ENCODE measurements at regions not wholly inside any gene's neighbourhood (a gene's known extent, or its start where the extent isn't known, plus 50 kb on each side); places are given as distances from the start of the nearest gene placed in this dataset.

DNA sequence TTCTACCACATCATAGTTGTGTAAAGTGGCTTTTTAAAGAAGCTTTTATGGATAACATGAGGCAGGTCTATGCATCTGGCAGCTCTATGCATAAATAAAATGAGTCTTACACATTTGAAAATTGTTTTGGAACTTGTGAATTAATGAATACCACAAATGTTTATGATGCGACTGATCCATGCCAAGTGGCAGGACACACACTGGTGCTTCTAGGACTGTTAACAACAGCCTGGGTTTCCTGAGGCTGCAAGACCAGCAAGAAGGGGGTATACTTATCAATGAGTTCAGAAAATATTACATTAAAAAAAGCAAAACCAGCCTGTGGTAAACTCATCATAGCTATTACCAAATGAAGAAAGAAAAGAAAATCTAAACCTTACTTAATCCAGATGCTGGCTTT, 212.9 kb upstream of the PDE10A start:
- no peaks in the 10 kb centered on the region for H3K36me3 ChIP-seq (ENCODE audit: control insufficient read depth in 4 of 4, insufficient read depth in 4 of 4, low read length in 4 of 4)
- H3K9me3 ChIP-seq (ENCODE audit: control insufficient read depth in 4 of 4, insufficient read depth in 3 of 4, low read length in 3 of 4): peaks cover 0 to 2% (median 0%) of the 10 kb centered on the region in 4 donors
- 75 to 87% methylated on average over 1 of the region's 1 CpG for WGBS, 2 donors
- H3K27ac ChIP-seq (ENCODE audit: low read depth in 1 of 2, low read length in 1 of 2): no peak overlapping the region
- ATAC-seq (ENCODE audit: insufficient read depth, low FRiP score): no peak
- H3K4me1 ChIP-seq (ENCODE audit: control insufficient read depth in 5 of 5, insufficient read depth in 5 of 5, low read length in 5 of 5): peaks cover 0 to 13% (median 6%) of the 10 kb centered on the region in 5 donors
- TF ChIP-seq, protein P1, sequence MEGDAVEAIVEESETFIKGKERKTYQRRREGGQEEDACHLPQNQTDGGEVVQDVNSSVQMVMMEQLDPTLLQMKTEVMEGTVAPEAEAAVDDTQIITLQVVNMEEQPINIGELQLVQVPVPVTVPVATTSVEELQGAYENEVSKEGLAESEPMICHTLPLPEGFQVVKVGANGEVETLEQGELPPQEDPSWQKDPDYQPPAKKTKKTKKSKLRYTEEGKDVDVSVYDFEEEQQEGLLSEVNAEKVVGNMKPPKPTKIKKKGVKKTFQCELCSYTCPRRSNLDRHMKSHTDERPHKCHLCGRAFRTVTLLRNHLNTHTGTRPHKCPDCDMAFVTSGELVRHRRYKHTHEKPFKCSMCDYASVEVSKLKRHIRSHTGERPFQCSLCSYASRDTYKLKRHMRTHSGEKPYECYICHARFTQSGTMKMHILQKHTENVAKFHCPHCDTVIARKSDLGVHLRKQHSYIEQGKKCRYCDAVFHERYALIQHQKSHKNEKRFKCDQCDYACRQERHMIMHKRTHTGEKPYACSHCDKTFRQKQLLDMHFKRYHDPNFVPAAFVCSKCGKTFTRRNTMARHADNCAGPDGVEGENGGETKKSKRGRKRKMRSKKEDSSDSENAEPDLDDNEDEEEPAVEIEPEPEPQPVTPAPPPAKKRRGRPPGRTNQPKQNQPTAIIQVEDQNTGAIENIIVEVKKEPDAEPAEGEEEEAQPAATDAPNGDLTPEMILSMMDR (IDR thresholded peaks at IDR 0.05; ENCODE audit: control extremely low read depth, extremely low read depth): no peak
- peaks cover 0 to 34% (median 17%) of the 10 kb centered on the region in 3 donors for H3K27me3 ChIP-seq (ENCODE audit: control insufficient read depth in 3 of 3, insufficient read depth in 3 of 3, low read length in 2 of 3)
- DNase-seq: peak in 1 of 3 donors; percentile 3
- no peak overlapping the region for H3K4me3 ChIP-seq
- H3K9ac ChIP-seq (ENCODE audit: insufficient read depth in 1 of 2, low read length in 2 of 2): no peak overlapping the region

DNA sequence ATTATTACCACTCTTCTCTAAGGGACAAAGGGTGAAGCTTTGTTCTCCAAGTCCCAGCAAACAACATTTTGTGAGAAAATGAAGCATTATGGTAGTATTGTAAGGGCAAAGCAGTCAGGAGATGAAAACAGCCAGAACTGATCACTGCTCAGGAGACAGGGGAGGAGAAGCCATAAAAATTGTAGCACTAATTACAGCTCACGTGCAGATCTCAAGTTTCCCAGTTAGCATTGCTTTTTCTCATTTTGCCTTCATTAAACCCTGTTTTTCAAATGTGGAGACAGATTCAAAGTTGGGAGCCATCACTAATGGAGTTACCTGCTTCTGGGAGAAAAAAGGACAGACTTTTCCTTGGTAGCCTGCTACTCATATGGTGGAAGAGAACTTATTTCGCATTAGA, 210.9 kb upstream of the PDE10A start:
- H3K9me3 ChIP-seq (ENCODE audit: control insufficient read depth in 4 of 4, insufficient read depth in 3 of 4, low read length in 3 of 4): peaks cover 0 to 8% (median 5%) of the 10 kb centered on the region in 4 donors
- no peak overlapping the region for H3K4me3 ChIP-seq
- no peak for ATAC-seq (ENCODE audit: insufficient read depth, low FRiP score)
- H3K27ac ChIP-seq (ENCODE audit: low read depth in 1 of 2, low read length in 1 of 2): no peak overlapping the region
- no peak for DNase-seq
- H3K4me1 ChIP-seq (ENCODE audit: control insufficient read depth in 5 of 5, insufficient read depth in 5 of 5, low read length in 5 of 5): peaks cover 0 to 10% (median 6%) of the 10 kb centered on the region in 5 donors
- 78% methylated on average over 2 of the region's 2 CpGs for WGBS, 2 donors
- H3K27me3 ChIP-seq (ENCODE audit: control insufficient read depth in 3 of 3, insufficient read depth in 3 of 3, low read length in 2 of 3): peaks cover 0 to 34% (median 17%) of the 10 kb centered on the region in 3 donors
- TF ChIP-seq, protein P1 (IDR thresholded peaks at IDR 0.05; ENCODE audit: control extremely low read depth, extremely low read depth): no peak
- no peak overlapping the region for H3K9ac ChIP-seq (ENCODE audit: insufficient read depth in 1 of 2, low read length in 2 of 2)
- no peaks in the 10 kb centered on the region for H3K36me3 ChIP-seq (ENCODE audit: control insufficient read depth in 4 of 4, insufficient read depth in 4 of 4, low read length in 4 of 4)

DNA sequence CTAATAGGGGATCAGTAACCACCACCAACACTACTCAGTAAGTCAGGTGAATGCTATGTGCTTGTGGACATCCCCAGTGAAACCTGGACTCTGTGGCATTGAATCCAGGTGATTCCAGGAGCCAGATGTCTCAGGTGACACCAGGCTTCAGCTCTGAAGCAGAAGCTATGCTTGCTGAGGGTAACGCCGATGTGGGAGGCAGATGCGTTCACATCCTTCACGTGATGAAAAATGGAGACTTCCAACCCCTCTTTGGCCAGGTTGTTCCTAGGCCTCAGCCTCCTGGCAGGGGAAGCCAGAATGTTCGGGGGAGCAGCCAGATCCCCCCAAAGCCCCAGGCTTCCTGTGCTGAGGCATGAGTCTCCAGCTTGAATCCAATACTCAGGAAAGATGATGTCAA, 209.8 kb upstream of the PDE10A start:
- ATAC-seq (ENCODE audit: insufficient read depth, low FRiP score) (no peak), DNase-seq (no peak)
- H3K9ac ChIP-seq (ENCODE audit: insufficient read depth in 1 of 2, low read length in 2 of 2): no peak overlapping the region
- peaks cover 0 to 8% (median 4%) of the 10 kb centered on the region in 4 donors for H3K9me3 ChIP-seq (ENCODE audit: control insufficient read depth in 4 of 4, insufficient read depth in 3 of 4, low read length in 3 of 4)
- no peak overlapping the region for H3K4me3 ChIP-seq
- peaks cover 0 to 27% (median 11%) of the 10 kb centered on the region in 3 donors for H3K27me3 ChIP-seq (ENCODE audit: control insufficient read depth in 3 of 3, insufficient read depth in 3 of 3, low read length in 2 of 3)
- TF ChIP-seq, protein P1 (IDR thresholded peaks at IDR 0.05; ENCODE audit: control extremely low read depth, extremely low read depth): no peak
- no peaks in the 10 kb centered on the region for H3K36me3 ChIP-seq (ENCODE audit: control insufficient read depth in 4 of 4, insufficient read depth in 4 of 4, low read length in 4 of 4)
- peaks cover 0 to 10% (median 6%) of the 10 kb centered on the region in 5 donors for H3K4me1 ChIP-seq (ENCODE audit: control insufficient read depth in 5 of 5, insufficient read depth in 5 of 5, low read length in 5 of 5)
- WGBS, 2 donors: 84 to 89% methylated on average over 5 of the region's 5 CpGs
- H3K27ac ChIP-seq (ENCODE audit: low read depth in 1 of 2, low read length in 1 of 2): no peak overlapping the region

DNA sequence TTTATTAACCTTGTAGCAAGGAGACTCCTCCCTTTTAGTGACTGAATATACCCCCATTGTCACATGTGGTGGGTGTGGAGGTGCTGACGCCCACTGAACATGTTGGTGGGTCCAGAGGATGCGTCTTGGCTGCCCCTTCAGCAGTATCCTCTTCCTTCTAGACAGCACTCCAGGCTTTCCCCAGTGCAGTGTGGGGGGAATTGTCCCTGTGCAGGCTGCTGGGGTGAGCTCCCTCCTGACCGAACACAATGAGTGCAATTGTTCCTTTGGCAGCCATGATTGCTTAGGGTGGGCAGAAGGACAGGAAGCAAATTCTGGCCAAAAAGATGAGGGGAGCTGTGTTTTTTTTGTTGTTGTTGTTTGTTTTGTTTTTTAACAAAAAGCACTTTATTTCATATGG, 209.3 kb upstream of the PDE10A start:
- Histone ChIP-seq H3K27ac (ENCODE audit: low read depth in 1 of 2, low read length in 1 of 2) (no peak overlapping the region), H3K36me3 (ENCODE audit: control insufficient read depth in 4 of 4, insufficient read depth in 4 of 4, low read length in 4 of 4) (no peaks in the 10 kb centered on the region), H3K4me1 (ENCODE audit: control insufficient read depth in 5 of 5, insufficient read depth in 5 of 5, low read length in 5 of 5) (peaks cover 0 to 9% (median 6%) of the 10 kb centered on the region in 5 donors), H3K9ac (ENCODE audit: insufficient read depth in 1 of 2, low read length in 2 of 2) (no peak overlapping the region), H3K9me3 (ENCODE audit: control insufficient read depth in 4 of 4, insufficient read depth in 3 of 4, low read length in 3 of 4) (peaks cover 0 to 8% (median 4%) of the 10 kb centered on the region in 4 donors), H3K4me3 (no peak overlapping the region), H3K27me3 (ENCODE audit: control insufficient read depth in 3 of 3, insufficient read depth in 3 of 3, low read length in 2 of 3) (peaks cover 0 to 26% (median 11%) of the 10 kb centered on the region in 3 donors)
- TF ChIP-seq, protein P1 (IDR thresholded peaks at IDR 0.05; ENCODE audit: control extremely low read depth, extremely low read depth): no peak
- 70 to 78% methylated on average over 3 of the region's 3 CpGs for WGBS, 2 donors
- no peak for DNase-seq
- no peak for ATAC-seq (ENCODE audit: insufficient read depth, low FRiP score)
